NCI-H1436 (cell line): ENCODE measurements at regions not wholly inside any gene's neighbourhood (a gene's known extent, or its start where the extent isn't known, plus 50 kb on each side); places are given as distances from the start of the nearest gene placed in this dataset.
"Not testable (repeated sequence)": the region's sequence is repeated elsewhere in the genome, so short reads cannot be mapped to it uniquely, and the experiment has no call there.

Experiments
- DNase-seq: peaks from one replicate; lab custom pipeline; 2025; lab: John Stamatoyannopoulos, UW

DNA sequence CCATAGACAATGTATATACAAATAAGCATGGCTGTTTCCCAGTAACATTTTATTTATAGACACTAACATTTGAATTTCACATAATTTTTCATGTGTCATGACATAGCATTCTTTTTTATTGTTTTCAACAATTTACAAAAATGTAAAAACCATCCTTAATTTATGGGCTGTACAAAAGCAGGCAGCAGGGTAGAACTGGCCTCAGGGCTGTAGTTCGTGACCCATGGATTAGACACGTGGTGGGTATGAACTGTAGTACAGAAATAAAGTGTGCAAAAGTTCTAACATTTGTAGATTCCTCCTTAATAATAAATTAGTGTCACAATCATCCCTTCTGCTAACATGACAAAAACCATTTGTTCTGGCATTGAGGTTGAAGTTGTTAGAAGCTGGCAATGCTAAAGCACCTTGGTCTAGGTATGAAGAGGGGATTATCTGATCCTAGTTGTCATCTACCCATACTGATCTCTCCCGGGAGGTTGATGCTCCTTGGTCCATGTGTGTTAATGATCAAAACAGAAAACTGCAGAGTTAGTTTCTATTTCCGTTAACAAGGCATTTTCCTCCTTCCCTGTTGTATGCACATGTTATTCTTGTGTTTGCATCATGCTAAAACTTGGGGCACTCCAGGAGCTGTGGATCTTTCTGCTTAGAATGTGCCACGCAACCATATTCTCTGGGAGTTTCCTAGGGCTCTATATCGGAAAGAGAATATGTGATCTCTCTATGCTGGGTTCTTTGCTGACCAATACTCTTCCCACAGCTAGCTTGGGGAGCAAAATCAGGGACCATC is 917.6 kb downstream of the TLE1 start:
- DNase-seq, result no peak

DNA sequence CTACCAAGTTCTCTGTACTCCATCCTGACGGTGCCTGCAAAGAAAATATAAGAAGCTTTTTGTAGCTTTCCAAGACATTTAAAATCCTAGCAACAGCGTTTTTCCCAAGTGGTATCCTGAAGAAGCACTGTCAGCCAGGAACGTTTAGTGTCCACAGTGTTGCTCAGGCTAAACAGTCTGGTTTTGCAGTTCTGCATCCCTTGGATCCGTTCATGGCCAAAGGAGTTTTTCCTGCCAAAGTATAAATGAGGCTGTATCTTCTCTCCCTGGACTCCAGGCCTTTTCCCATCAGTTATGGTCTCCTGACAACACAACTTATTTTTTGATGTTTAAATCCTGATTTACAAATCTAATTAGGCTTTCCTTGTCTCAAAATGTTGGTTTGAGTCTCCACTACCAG is 925.8 kb downstream of the TLE1 start:
- no peak for DNase-seq

DNA sequence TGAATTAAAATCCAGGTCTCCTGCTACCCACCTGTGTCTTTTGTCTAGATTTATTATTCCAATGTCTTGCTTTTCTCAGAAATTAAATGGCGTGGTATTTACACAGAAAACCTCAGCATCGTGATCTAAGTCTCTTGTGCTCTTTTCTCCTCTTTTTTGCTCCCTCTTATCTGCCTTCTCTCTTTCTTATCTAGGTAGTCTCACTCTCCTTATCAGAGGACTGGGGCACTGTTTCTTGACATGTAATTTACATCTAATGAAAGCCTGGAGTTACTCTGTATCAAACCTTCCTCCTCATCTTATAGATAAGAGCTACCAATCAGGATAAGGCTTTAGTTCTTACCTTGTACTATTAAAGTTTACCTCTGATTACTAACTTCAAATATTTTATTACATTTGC is 933.8 kb downstream of the TLE1 start:
- DNase-seq, result no peak

DNA sequence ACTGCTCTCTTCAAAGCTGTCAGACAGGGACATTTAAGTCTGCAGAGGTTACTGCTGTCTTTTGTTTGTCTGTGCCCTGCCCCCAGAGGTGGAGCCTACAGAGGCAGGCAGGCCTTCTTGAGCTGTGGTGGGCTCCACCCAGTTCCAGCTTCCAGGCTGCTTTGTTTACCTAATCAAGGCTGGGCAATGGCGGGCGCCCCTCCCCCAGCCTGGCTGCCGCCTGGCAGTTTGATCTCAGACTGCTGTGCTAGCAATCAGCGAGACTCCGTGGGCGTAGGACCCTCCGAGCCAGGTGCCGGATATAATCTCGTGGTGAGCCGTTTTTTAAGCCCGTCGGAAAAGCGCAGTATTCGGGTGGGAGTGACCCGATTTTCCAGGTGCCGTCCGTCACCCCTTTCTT is 942.3 kb downstream of the TLE1 start:
- not testable (repeated sequence) for DNase-seq

DNA sequence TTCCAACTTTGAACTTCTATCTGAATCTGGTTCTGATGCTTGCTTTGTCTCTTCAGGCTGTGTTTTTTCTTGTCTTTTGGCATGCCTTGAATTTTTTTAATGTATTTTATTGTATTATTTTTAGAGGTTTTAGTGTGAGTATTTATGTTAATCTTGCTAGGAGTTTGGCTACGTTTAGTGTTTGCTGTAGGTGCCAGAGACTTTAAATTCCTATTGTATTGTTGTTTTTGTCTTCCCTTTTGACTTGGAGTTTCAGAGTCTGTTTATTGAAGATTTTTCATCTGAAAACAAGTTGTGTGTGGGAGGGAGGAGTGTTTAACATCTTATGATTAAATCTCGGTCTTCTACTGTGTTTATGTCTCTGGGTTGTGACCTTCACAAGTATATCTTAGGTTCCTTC is 956.8 kb downstream of the TLE1 start:
- no peak for DNase-seq

DNA sequence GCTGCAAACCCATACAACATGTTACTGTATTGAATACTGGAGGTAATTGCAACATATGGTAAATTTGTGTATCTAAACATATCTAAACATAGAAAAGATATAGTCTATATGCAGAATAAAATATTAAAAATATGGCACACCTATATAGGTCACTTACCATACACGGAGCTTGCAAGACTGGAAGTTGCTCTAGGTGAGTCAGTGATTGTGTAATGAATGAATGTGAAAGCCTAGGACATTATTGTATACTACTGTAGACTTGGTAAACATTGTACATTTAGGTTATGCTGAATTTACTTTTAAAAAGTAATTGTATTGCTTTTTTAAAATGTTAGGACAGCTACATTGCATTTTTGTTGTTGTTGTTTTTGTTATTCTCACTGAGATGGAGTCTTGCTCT is 968.8 kb downstream of the TLE1 start:
- no peak for DNase-seq

DNA sequence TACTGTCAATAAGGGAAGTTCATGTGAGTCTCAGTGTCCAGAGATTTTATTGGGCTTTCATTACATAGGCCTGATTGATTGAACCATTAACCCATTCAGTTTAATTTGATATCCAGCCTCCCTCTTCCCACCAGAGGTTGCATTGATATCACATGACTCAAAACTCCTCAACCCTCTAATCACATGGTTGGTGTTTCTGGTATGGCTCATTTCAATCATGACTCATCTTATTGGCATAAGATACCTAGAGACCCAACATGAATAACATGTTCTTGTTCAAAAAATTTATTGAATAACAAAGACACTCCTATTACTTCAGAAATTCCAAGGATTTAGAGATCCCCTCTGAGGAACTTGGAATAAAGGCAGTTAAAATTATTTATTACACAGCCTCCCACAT is 982.2 kb downstream of the TLE1 start:
- no peak for DNase-seq

DNA sequence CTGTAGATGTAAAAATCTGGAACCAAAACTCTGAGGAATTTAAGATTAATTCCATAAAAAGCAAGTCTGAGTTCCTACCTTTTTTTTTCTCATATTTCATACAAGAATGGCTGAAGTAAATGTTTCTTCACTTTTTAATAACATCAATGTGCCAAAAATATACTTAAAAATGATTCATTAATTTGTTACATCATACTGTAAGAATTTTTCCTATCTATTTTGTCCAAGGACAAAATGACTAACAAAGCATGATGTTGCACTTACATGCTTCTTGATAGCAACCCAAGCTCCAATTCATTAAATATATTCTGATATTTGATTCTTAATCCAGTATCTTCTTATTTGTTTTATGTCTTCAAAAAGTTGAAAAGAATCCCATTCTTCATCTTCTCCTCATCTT is 988.3 kb downstream of the TLE1 start:
- no peak for DNase-seq

DNA sequence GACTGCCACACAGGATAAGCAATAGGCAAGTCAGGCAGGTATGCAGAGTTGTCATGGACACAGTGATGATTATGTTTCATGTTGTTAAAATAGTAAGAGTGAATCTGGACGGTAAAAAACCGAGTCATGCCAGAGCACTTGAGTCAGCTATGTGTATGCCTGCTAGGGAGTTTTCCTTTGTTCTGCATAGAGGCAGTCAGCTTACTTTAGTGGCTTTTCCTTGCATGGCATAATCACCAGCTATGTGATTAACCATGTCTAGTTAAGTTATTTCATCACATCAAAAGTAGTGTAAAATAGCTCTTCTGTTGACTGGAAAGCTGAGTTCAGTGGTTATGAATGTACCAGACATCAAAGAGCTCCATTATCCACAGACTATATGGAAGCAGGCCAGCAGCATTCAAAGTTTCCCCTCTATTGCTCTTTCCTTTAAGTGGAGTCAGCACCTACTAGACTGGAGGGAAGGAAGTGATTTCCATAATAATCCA is 989.8 kb downstream of the TLE1 start:
- no peak for DNase-seq

DNA sequence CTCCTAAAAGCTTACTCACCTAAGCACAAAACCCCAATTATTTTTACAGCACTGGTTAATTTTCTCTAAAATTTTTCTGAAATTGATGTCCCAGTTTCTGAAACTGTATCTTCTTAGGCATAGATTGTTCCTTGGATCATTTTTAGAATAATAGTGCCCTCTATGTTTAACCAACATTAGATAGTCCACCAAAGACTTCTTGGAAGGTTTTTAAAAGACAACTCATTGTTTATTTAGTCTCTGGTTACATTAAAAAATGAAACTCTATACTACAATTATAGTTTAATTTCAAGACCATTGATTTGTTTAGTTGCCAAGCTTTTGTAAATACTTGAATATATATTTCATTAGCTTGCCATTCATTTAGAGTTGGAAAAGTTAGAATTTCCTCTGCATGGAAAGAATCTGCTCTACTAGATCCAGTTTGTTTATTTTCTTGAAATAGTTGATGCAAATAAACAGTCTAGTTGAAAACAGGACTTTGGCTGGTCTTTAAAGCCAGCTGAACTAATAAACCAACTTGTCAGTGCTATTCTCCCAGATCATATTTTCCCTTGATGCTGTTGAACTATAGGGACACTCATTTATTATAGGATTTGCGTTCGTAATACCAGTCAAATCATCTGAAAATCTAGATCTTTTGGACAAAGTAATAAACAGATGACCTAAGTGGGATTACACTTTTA is 990.5 kb downstream of the TLE1 start:
- DNase-seq, result no peak

DNA sequence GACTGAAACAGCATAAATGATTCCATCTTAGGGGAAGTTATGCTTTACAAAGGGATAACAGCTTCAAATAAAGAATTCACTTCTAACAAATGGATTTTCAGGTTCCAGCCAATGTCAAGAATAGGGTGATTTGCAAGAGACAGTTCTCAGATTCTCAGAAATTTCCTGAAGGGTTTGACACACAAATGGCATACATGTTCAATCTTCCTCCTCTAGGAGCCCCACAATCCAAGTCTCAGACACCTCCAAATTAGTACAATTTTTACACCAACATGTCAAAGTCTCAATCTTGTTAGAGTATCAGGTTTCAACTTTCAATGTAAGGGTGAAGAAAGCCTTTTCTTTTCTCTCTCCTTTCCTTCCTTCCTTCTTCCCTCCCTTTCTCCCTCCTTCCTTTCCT is 996.6 kb downstream of the TLE1 start:
- DNase-seq, result no peak

DNA sequence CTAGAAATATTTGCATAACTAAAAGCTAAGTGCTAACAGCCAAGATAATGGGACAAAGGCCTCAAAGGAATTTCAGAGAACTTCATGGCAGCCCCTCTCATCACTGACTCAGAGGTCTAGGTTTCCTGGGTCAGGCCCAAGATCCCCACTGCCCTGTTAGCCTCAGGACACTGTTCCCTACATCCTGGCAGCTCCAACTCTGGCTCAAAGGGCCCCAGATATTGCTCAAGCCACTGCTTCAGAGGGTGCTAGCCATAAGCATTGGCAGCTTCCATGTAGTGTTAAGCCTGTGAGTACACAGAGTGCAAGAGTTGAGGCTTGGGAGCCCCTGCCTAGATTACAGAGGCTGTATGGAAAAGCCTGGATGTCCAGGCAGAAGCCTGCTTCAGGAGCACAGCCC is 998.1 kb downstream of the TLE1 start:
- no peak for DNase-seq

DNA sequence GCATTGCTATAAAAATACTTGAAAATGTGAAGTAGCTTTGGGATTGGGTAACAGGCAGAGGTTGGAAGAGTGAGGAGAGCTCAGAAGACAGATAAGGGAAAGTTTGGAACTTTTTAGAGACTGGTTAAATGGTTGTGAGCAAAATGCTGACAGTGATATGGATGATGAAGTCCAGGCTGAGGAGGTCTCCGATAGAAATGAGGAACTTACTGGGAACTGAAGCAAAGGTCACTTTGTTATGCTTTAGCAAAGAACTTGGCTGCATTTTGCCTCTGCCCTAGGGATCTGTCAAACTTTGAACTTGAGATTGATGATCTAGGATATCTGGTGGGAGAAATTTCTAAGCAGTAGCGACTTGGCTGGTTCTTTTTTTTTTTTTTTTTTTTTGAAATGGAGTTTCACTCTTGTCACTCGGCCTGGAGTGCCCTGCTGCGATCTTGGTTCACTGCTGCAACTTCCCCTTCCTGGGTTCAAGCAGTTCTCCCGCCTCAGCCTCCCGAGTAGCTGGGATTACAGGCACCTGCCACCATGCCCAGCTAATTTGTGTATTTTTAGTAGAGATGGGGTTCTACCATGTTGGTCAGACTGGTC is 998.9 kb downstream of the TLE1 start:
- DNase-seq, result no peak

DNA sequence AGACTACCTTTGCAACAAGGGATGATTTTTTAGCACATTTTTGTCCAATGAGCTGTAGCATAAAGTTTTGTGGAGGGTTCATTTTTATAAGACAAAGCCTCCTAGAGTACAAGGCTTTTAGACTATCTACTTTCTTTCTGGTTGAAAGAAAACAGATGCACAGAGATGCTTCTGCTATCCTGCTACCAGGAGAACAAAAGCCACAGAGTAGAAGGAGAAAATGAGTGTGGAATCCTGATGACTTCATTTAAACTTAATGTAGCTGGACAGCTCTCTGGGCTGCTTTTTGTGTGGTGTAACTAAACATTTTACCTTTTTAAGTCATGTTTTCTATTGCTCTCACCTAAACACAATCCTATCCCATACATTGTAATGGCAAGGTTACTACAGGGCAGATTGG is 1009.4 kb downstream of the TLE1 start:
- DNase-seq, result no peak

DNA sequence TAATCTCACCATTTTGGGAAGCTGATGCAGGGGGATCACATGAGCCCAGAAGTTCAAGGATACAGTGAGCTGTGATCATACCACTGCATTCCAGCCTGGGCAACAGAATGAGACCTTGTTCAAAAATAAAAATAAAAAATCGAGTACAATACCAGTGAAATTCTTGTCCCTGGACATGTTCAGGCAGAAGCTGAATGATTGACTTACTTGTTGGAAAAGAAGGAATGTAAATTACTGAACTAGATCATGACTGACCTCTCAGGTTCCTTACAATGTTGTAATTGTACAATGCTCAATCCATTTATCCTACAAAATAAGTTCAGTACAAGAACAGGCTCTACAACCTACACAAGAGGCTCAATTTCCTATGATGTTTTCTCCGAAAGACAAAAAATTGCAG is 1010.4 kb downstream of the TLE1 start:
- DNase-seq, result no peak

DNA sequence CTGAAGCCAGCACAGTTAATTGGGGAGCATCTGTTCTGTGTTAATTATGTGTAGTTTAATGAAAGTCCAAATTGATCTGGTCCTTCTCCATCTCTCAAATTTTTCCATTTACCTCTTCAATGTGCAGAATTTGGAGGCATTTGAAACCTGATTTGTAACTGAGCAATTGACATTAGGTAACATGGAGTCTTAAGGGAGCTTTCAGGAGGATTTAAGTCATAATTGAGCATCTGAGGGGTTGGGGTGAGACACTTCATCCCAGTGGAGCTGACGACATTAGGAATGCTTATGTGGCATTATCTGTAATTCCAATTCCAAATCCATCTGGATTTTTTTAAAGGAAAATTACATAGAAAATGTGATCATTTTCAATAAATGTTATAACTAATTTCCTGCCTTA is 1015.9 kb downstream of the TLE1 start:
- DNase-seq, result no peak

DNA sequence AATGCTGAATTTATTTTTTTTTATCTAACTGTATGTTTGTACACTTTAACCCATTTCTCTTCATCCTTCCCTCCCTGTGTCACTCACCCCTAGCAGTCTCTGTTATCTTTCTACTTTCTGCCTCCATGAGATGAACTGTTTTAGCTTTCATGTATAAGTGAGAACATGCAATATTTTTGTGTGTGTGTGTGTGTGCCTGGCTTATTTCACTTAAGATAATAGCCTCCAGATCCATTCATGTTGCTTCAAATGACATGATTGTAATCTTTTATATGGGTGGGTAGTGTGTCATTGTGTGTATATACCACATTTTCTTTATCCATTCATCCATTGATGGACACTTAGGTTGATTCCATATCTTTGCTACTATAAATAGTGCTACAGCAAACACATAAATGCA is 1023.9 kb downstream of the TLE1 start:
- no peak for DNase-seq

DNA sequence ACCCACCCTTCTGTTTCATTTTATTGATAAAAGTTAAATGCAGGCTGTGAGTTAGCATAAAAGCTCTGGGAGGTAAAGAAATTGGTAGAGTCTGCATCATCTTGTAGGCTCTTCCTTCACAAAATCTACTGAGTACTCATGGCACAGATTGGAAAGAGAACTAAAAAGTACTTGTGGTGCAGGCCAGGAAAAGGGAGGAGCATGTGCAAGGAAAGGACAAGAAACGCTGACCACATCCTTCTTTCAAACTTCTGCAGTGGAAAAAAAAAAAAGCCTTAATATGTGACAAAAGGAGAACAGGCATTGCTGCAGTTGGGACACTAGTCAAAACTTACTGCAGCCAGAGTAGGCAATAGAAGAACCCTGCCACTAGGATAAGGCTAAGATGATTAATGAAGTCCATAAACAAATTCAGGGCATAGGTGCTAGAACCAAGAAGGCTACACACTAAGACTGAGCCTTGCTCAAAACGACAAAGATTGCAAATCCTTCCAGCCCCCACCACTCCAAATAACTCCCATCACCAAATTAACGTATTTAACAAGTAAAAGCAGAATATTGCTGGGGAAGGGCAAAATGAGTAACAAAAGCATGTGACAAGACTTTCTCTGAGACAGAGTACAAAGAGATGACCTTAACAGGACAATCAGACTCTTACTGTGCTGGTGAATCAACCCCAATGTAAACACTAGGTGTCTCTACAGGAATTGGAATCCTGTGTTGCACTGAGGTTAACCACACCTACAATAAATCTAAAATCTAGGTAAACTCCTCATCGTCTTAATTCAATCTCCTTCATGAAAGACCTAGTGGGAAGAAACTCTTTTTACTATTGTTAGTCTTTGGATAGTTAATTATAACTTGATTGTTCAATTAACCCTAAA is 1024.8 kb downstream of the TLE1 start:
- DNase-seq, result no peak

DNA sequence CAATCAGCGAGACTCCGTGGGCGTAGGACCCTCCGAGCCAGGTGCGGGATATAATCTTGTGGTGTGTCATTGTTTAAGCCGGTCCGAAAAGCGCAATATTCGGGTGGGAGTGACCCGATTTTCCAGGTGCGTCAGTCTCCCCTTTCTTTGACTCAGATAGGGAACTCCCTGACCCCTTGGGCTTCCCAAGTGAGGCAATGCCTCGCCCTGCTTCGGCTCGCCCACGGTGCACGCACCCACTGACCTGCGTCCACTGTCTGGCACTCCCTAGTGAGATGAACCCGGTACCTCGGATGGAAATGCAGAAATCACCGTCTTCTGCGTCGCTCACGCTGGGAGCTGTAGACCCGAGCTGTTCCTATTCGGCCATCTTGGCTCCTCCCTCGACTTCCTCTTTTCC is 1029.6 kb downstream of the TLE1 start:
- not testable (repeated sequence) for DNase-seq

DNA sequence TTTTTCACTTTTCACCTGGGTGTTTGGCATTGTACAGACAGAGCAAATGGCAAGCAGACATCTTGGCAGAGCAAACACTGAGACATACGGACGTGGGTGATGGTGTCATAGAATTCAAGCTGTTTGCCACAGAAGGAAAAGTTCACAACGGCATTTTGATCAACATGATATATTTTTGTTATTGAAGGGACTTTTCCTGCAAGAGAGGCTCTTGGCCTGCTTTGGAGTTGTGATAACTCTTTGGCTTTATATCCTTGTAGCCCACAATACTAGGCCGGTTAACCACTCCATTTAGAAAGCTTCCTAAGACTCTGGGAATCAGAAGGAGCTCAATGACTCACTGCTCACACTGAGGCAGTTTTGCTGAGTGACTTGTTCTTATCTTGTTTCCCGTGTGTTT is 1038.3 kb downstream of the TLE1 start:
- DNase-seq, result no peak

DNA sequence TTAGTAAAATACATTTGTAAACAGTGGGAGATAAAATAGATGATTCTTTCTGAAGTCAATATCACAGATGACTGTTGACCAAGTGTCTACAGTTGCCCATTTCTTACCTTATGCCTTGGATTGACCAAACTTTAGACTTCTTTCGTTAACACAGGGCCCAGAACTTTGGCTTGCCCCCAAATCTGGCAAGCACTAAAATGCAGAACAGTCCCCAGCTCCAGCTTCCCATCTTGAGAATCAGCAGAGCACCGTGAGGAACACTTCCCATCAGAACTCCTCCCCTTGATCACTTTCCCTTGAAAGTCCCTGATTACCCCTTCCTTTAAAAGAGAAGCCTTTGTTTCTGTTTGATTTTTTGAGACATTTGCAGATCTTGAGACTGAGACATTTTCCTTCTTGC is 1039.9 kb downstream of the TLE1 start:
- DNase-seq, result no peak

DNA sequence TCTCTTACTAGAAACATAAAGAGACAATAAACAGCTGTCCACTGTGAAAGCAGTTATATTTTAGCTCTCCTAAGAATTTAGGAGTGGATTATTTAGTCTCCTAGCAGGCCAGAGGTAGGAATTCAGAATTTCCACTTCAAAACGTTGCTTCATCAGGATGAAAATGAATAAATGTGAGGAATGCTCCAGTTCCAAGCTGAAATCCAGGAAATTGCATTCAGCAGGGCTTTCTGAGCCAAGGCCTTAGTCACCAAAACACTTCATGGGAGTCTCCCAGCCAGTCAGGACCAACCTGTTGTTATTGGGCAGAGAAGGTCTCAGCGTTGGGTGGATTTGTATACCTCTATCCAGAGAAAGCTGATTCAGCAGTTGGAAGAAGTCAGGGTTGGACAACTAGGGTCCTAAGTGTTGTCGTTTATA is 1040.3 kb downstream of the TLE1 start:
- DNase-seq, result no peak
